Loucy (cell line): ENCODE measurements at regions not wholly inside any gene's neighbourhood (a gene's known extent, or its start where the extent isn't known, plus 50 kb on each side); places are given as distances from the start of the nearest gene placed in this dataset.
"Not testable (repeated sequence)": the region's sequence is repeated elsewhere in the genome, so short reads cannot be mapped to it uniquely, and the experiment has no call there.

Experiments used
- H2AFZ ChIP-seq: fragments of 200-600 bp; sonication (generic); 2 replicates; pipeline ENCODE4 v1.6.0; 2016; ENCODE audit warnings: antibody characterized with exemption, mild to moderate bottlenecking, low read length, moderate library complexity
- H3F3A ChIP-seq: fragments of 200-600 bp; 2 replicates; pipeline ENCODE4 v1.6.0; 2016; ENCODE audit warnings: antibody characterized with exemption, low read depth, mild to moderate bottlenecking
- H3K27me3 ChIP-seq: fragments of 200-600 bp; sonication (generic); 2 replicates; pipeline ENCODE4 v1.6.1; 2014; ENCODE audit warnings: low read length, mild to moderate bottlenecking; ENCODE audit not compliant: insufficient read depth, poor library complexity, severe bottlenecking
- H3K36me3 ChIP-seq: fragments of 200-600 bp; sonication (generic); 2 replicates; pipeline ENCODE4 v1.6.1; 2016; ENCODE audit warnings: low read length; ENCODE audit not compliant: insufficient read depth
- H3K4me1 ChIP-seq: fragments of 200-600 bp; sonication (generic); 2 replicates; pipeline ENCODE4 v1.5.1; 2014; ENCODE audit warnings: low read length, mild to moderate bottlenecking; ENCODE audit not compliant: insufficient read depth, poor library complexity, severe bottlenecking
- H3K4me2 ChIP-seq: fragments of 200-600 bp; sonication (generic); 2 replicates; pipeline ENCODE4 v1.6.0; 2014; ENCODE audit warnings: antibody characterized with exemption, low read length, low read depth, mild to moderate bottlenecking; ENCODE audit not compliant: poor library complexity, severe bottlenecking
- H3K4me3 ChIP-seq: fragments of 200-600 bp; sonication (generic); 2 replicates; pipeline ENCODE4 v1.5.1; 2014; ENCODE audit warnings: low read length, mild to moderate bottlenecking, mixed read lengths; ENCODE audit not compliant: poor library complexity, severe bottlenecking
- H3K79me2 ChIP-seq: fragments of 200-600 bp; sonication (generic); 2 replicates; pipeline ENCODE4 v1.6.1; 2014; ENCODE audit warnings: low read length; ENCODE audit not compliant: insufficient read depth
- H3K9ac ChIP-seq: fragments of 200-600 bp; sonication (generic); 2 replicates; pipeline ENCODE4 v1.6.0; 2014; ENCODE audit warnings: mild to moderate bottlenecking, low read depth, low read length, moderate library complexity; ENCODE audit not compliant: poor library complexity, severe bottlenecking
- H3K9me2 ChIP-seq: fragments of 200-600 bp; sonication (generic); replicated peaks from 2 replicates; pipeline ENCODE4 v1.6.1; 2016; ENCODE audit warnings: low read depth, low read length, mixed read lengths
- H3K9me3 ChIP-seq: fragments of 200-600 bp; sonication (generic); 2 replicates; pipeline ENCODE4 v1.6.1; 2014; ENCODE audit warnings: mild to moderate bottlenecking, antibody characterized with exemption, low read length, low read depth; ENCODE audit not compliant: insufficient read depth
- H4K20me1 ChIP-seq: fragments of 200-600 bp; sonication (generic); 2 replicates; pipeline ENCODE4 v1.6.0; 2014; ENCODE audit warnings: antibody characterized with exemption, low read length, mild to moderate bottlenecking; ENCODE audit not compliant: insufficient read depth, poor library complexity, severe bottlenecking
- EZH2phosphoT487 ChIP-seq: fragments of 200-600 bp; IDR thresholded peaks from 2 replicates; pipeline ENCODE4 v1.6.1; 2018; ENCODE audit warnings: antibody characterized with exemption, mild to moderate bottlenecking, moderate library complexity, borderline replicate concordance
- TF ChIP-seq, protein P1 (sequence below): fragments of 200-600 bp; sonication (generic); conservative IDR thresholded peaks from 2 replicates; pipeline ENCODE4 v1.5.1; 2014; ENCODE audit warnings: mild to moderate bottlenecking, antibody characterized with exemption, low read length

DNA sequence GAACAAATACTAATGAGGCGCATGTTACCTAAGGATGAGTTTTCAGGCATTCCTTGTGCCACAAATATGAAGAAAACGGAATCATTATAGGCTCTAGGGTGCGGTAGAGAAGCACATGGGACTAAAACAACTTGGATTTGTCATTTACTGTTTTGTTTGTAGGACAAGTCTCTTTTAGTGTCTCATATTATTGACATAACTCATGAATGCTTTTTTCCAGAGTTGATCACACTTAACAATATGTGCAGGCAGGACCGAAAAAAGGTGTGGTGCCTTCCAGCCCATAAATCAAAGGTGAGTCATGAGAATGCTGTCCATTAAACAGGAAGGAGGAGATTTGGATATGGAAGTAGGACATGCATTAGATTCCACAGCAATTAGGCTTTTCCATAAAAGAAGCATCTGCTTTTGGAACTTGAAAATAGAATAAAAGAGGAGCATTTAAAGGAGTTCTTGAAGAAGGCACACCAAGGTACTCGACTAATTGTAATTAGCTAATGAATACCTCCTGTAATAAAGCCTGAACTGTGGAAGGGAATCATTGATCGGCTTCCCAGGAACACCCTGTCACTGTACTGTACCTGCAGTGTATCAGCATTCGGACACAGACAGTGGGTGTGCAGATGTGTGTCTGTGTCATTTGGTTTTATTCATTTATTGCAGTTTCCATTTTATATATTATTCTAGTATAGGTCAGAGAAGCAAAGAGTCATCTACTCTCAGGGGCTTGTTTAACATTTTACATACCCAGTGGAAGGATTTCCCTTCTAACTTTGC lies 119.7 kb upstream of the KLF14 start:
- Histone ChIP-seq H3F3A (no peaks in the 10 kb centered on the region), H4K20me1 (no peaks in the 10 kb centered on the region), H3K4me2 (no peak overlapping the region), H3K4me1 (no peaks in the 10 kb centered on the region), H3K9me3 (peaks cover 14% of the 10 kb centered on the region), H3K9me2 (no peaks in the 10 kb centered on the region), H3K4me3 (no peak overlapping the region), H2AFZ (no peak overlapping the region), H3K9ac (no peak overlapping the region), H3K36me3 (no peaks in the 10 kb centered on the region), H3K79me2 (no peaks in the 10 kb centered on the region), H3K27me3 (no peaks in the 10 kb centered on the region)
- TF ChIP-seq EZH2phosphoT487, result no peak
- TF ChIP-seq, protein P1, sequence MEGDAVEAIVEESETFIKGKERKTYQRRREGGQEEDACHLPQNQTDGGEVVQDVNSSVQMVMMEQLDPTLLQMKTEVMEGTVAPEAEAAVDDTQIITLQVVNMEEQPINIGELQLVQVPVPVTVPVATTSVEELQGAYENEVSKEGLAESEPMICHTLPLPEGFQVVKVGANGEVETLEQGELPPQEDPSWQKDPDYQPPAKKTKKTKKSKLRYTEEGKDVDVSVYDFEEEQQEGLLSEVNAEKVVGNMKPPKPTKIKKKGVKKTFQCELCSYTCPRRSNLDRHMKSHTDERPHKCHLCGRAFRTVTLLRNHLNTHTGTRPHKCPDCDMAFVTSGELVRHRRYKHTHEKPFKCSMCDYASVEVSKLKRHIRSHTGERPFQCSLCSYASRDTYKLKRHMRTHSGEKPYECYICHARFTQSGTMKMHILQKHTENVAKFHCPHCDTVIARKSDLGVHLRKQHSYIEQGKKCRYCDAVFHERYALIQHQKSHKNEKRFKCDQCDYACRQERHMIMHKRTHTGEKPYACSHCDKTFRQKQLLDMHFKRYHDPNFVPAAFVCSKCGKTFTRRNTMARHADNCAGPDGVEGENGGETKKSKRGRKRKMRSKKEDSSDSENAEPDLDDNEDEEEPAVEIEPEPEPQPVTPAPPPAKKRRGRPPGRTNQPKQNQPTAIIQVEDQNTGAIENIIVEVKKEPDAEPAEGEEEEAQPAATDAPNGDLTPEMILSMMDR, result no peak

DNA sequence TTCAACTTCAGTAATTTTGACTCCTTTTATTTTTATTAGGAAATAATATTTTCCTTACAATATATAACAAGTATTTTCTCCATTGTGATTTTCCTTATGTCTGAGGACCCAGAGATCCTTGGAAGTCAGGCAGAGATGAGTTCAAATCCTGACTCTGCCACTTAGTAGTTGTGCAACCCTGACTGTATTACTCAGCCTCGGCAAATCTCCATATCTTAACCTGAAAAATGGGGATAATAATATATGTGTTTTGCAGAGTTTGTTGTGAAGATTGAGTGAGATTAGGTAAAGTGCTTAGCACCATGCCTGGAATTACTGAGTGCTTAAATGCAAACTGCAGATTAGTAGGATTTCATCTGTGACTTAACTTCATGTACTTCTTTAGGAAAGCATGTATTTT lies 120.5 kb upstream of the KLF14 start:
- TF ChIP-seq EZH2phosphoT487, result no peak
- TF ChIP-seq, protein P1, result no peak
- Histone ChIP-seq H3K36me3 (no peaks in the 10 kb centered on the region), H3K4me2 (no peak overlapping the region), H3K4me1 (no peaks in the 10 kb centered on the region), H3F3A (no peaks in the 10 kb centered on the region), H3K9me2 (no peaks in the 10 kb centered on the region), H2AFZ (no peak overlapping the region), H3K27me3 (no peaks in the 10 kb centered on the region), H3K79me2 (no peaks in the 10 kb centered on the region), H3K9ac (no peak overlapping the region), H4K20me1 (no peaks in the 10 kb centered on the region), H3K9me3 (peaks cover 14% of the 10 kb centered on the region), H3K4me3 (no peak overlapping the region)

DNA sequence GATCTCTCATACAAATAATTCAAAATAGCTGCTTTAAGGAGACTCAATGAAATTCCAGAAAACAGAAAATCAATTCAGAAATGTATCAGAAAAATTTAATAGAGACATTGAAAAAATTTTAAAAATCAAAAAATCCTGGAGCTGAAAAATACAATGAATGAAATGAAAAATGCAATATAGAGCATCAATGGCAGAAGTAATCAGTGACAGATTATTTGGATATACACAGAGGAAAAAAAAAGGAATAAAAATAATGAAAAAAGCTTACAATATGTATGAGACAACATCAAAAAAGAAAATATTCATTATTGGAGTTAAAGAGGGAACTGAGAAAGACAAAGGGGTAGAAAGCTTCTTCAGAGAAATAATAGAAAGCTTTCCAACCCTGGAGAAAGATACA lies 122.9 kb upstream of the KLF14 start:
- H3K36me3 ChIP-seq, result no peaks in the 10 kb centered on the region
- no peaks in the 10 kb centered on the region for H4K20me1 ChIP-seq
- no peaks in the 10 kb centered on the region for H3K4me1 ChIP-seq
- no peaks in the 10 kb centered on the region for H3F3A ChIP-seq
- TF ChIP-seq, protein P1, result no peak
- H3K9me3 ChIP-seq, result peaks cover 17% of the 10 kb centered on the region
- H3K27me3 ChIP-seq, result no peaks in the 10 kb centered on the region
- no peaks in the 10 kb centered on the region for H3K79me2 ChIP-seq
- no peaks in the 10 kb centered on the region for H3K9me2 ChIP-seq
- H3K4me3 ChIP-seq, result no peak overlapping the region
- H3K9ac ChIP-seq, result no peak overlapping the region
- no peak overlapping the region for H3K4me2 ChIP-seq
- no peak overlapping the region for H2AFZ ChIP-seq

DNA sequence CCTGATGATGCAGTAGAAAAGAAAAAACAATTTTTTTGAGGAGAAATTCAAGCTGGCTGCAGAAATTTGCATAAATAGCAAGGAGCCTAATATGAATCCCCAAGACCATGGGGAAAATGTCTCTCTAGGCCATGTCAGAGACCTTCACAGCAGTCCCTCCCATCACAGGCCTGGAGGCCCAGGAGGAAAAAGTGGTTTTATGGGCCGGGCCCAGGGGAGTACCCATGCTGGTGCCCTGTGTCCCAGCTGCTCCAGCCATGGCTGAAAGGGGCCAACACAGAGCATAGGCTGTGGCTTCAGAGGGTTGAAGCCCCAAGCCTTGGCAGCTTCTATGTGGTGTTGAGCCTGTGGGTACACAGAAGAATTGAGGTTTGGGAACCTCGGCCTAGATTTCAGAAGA lies 126.8 kb upstream of the KLF14 start:
- not testable (repeated sequence) for H3K79me2 ChIP-seq, H3K27me3 ChIP-seq, H3F3A ChIP-seq, H3K9me2 ChIP-seq, H2AFZ ChIP-seq, H3K9ac ChIP-seq, H3K4me2 ChIP-seq, H4K20me1 ChIP-seq, H3K36me3 ChIP-seq, H3K4me1 ChIP-seq, H3K4me3 ChIP-seq
- H3K9me3 ChIP-seq, result peaks cover 17% of the 10 kb centered on the region
